ENCODE measurements at regions not wholly inside any gene's neighbourhood (a gene's known extent, or its start where the extent isn't known, plus 50 kb on each side); places are given as distances from the start of the nearest gene placed in this dataset.

GRCh38 chr15:63435204-63435820 lies 53.7 kb upstream of the CA12 start:
- TF ChIP-seq POLR2AphosphoS5 (IDR thresholded peaks at IDR 0.05), result no peak
- TF ChIP-seq POLR2A (IDR thresholded peaks at IDR 0.05), result no peak

Data from sigmoid colon (tissue), 4 donors.